Mucosa of descending colon (tissue), 3 donors: ENCODE measurements at regions not wholly inside any gene's neighbourhood (a gene's known extent, or its start where the extent isn't known, plus 50 kb on each side); places are given as distances from the start of the nearest gene placed in this dataset.

Experiments used
- ATAC-seq: fragments of 200-7000 bp; cut with Tn5 transposase; one replicate; pipeline ENCODE4 v1.9.1; 2020; ENCODE audit warnings: mild to moderate bottlenecking, moderate library complexity
- DNase-seq, 3 donors: peaks; one replicate each; pipeline ENCODE4 v3.0.0-alpha.2; 2020
- H3K36me3 ChIP-seq: fragments of 200-600 bp; one replicate; pipeline ENCODE4 v1.8.0; 2021; ENCODE audit warnings: low read depth, mild to moderate bottlenecking
- H3K4me1 ChIP-seq: fragments of 200-600 bp; one replicate; pipeline ENCODE4 v1.8.0; 2021; ENCODE audit warnings: low read depth, mild to moderate bottlenecking
- H3K4me3 ChIP-seq: fragments of 200-600 bp; one replicate; pipeline ENCODE4 v1.8.0; 2021; ENCODE audit warnings: mild to moderate bottlenecking
- H3K9me3 ChIP-seq: fragments of 200-600 bp; one replicate; pipeline ENCODE4 v1.8.0; 2021; ENCODE audit warnings: mild to moderate bottlenecking
- intact Hi-C, 2 donors: fragments of 100-400 bp; cut with DNase I in 1 of 2; cut with micrococcal nuclease in 1 of 2; formaldehyde crosslinking; loops; one replicate each; pipeline versions ENCODE4 v1.11.0 to v1.11.1; 2022; cut with DNase I, micrococcal nuclease
- TF ChIP-seq, protein P1 (sequence below): fragments of 200-600 bp; IDR thresholded peaks from one replicate; pipeline ENCODE4 v1.8.0; 2022; ENCODE audit warnings: antibody characterized with exemption, mild to moderate bottlenecking
- donor health status: DM: no; HTN: no; CAD: no; lungs with moderate emphysema.
- donor health status: DM: no; HTN: no; CAD: no.
- donor health status: DM: no; HTN: yes; CAD: no.

DNA sequence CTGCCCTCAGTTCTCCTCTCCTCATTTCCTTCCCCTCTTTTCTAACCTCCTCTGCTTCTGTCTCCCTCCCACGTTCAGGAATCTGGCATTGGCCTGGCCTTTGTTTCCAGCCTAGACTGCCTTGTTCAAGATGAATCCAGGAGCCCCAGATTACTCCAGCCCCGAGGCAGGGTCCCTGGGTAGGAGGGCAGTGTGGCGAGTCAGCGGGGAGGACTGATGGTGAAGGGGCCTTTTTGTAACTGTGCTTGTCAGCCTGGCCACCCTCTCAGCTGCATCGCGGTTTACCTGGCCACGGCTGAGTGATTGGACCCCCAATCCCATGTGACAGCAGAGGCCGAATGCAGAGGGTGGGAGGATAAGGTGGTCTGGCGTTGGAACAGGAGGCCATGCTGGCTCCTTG is 96.1 kb upstream of the SHH start:
- no peaks in the 10 kb centered on the region for H3K36me3 ChIP-seq
- H3K4me3 ChIP-seq, result no peak overlapping the region
- no peak for ATAC-seq
- H3K9me3 ChIP-seq, result no peaks in the 10 kb centered on the region
- no peak for DNase-seq
- intact Hi-C loops, result no loop called here
- H3K4me1 ChIP-seq, result no peaks in the 10 kb centered on the region
- TF ChIP-seq, protein P1, sequence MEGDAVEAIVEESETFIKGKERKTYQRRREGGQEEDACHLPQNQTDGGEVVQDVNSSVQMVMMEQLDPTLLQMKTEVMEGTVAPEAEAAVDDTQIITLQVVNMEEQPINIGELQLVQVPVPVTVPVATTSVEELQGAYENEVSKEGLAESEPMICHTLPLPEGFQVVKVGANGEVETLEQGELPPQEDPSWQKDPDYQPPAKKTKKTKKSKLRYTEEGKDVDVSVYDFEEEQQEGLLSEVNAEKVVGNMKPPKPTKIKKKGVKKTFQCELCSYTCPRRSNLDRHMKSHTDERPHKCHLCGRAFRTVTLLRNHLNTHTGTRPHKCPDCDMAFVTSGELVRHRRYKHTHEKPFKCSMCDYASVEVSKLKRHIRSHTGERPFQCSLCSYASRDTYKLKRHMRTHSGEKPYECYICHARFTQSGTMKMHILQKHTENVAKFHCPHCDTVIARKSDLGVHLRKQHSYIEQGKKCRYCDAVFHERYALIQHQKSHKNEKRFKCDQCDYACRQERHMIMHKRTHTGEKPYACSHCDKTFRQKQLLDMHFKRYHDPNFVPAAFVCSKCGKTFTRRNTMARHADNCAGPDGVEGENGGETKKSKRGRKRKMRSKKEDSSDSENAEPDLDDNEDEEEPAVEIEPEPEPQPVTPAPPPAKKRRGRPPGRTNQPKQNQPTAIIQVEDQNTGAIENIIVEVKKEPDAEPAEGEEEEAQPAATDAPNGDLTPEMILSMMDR, result no peak

DNA sequence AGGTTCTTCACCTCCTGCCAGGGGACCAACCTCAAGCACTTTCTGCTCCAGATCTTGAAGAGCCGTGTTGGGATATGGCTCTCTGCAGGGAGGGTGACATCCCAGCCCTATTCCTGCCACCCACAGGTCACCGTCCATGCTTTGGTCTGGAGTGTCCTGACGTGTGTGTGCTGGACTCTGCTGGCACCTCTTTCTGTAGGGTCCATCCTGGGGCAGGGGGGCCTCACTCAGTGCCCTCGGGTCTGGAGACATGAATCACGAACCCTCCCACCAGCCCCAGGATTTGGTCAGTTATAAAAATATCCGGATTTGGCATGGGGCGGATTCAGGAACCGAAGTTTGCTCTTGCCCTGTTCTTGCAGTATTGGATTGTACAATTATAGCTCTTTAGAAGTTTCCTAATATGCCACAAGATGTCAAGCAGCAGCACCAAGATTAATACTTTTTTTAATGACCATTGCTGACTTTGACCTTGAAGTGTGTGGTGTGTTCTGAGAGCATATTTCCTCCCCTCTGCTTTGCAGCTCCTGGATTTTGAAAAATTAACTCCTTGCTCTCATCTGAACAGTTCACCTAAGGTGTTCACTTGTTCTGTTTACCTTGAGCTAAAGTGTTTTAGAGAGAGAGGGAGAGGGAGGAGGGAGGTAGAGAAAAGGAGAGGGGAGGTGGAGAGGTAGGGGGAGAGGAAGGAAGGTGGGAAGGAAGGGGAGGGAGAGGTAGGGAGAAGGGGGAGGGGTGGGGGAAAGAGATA is 95.4 kb upstream of the SHH start:
- intact Hi-C loops, result no loop called here
- Histone ChIP-seq H3K4me3 (no peak overlapping the region), H3K9me3 (no peaks in the 10 kb centered on the region), H3K4me1 (no peaks in the 10 kb centered on the region), H3K36me3 (no peaks in the 10 kb centered on the region)
- DNase-seq (no peak), ATAC-seq (no peak)
- TF ChIP-seq, protein P1, result no peak

DNA sequence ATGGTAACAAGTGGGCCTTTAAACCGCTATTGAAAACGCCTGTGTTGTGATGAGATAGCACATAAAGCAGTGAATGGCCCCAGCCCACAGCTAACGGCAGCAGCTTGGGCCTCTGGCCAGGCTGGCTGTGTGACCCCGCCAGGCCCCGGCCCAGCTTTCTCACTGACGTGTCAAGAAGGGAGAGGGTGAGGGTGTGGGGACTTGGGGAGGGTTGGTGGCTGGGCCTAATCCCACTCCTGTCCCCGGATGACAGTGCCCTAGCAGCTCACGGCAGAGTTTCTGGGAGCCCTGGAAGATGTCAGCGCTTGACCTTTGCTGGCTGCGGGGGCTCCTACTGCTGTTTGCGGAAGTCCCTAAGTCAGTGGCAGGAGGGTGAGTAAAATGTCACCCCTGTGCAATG is 88.9 kb upstream of the SHH start:
- Histone ChIP-seq H3K36me3 (no peaks in the 10 kb centered on the region), H3K4me3 (no peak overlapping the region), H3K9me3 (no peaks in the 10 kb centered on the region), H3K4me1 (peaks cover 6% of the 10 kb centered on the region)
- ATAC-seq (no peak), DNase-seq (no peak)
- TF ChIP-seq, protein P1, result no peak
- intact Hi-C loops, result no loop called here

DNA sequence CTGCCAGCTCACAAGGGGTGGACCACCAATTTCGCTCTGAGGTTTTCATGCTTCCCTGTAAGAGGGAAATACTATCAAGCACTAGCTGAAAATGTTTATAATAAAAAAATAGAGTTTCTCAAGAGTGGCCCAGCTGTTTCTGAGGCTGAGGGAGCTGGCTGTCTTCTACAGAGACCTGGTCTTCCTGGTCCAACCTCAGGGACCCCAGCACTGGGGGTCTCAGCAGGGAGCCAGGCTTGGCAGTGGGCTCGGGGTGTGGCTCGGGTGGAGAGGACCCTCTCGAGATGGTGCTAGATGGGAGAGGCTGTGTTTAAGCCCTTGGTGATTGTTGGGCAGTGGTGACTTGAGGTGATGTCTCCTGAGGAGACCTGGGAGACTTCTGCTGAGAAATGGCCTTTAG is 87.3 kb upstream of the SHH start:
- Histone ChIP-seq H3K4me3 (no peak overlapping the region), H3K9me3 (no peaks in the 10 kb centered on the region), H3K4me1 (peaks cover 6% of the 10 kb centered on the region), H3K36me3 (no peaks in the 10 kb centered on the region)
- TF ChIP-seq, protein P1, result no peak
- ATAC-seq, result no peak
- intact Hi-C loops, result no loop called here
- no peak for DNase-seq

DNA sequence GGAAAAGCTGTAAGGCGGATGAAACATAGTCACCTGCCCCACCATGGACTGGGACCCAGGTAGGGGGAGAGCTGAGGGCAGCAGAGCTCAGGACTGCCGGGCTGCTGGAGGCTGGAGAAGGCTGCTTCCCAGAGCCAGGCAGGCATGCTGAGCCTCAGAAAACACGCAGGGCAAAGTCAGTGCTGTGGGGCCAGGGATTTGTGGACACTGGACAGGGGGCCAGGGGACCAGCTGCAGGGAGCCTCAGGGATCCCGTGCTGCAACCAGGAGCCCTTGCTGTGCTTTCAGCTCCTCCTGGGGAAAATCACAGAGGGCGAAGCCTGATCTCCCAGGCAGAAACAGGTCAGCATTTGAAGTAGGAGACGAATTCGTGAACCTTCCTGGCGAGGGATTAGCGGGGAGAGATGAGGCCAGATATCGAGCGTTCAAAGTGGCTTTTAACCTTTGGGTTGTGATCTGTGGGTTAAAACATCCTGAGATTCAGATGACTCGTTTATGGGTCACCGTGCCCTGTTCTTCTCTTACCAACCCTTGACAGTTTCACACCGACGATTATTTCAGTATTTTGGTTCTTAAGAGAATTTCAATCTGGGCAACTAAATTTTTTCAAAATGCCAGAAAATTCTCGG is 85.6 kb upstream of the SHH start:
- TF ChIP-seq, protein P1, result no peak
- Histone ChIP-seq H3K9me3 (no peaks in the 10 kb centered on the region), H3K4me3 (no peak overlapping the region), H3K4me1 (peaks cover 14% of the 10 kb centered on the region), H3K36me3 (no peaks in the 10 kb centered on the region)
- ATAC-seq (no peak), DNase-seq (no peak)
- intact Hi-C loops, result no loop called here
